ENCODE measurements at regions not wholly inside any gene's neighbourhood (a gene's known extent, or its start where the extent isn't known, plus 50 kb on each side); places are given as distances from the start of the nearest gene placed in this dataset.

DNA sequence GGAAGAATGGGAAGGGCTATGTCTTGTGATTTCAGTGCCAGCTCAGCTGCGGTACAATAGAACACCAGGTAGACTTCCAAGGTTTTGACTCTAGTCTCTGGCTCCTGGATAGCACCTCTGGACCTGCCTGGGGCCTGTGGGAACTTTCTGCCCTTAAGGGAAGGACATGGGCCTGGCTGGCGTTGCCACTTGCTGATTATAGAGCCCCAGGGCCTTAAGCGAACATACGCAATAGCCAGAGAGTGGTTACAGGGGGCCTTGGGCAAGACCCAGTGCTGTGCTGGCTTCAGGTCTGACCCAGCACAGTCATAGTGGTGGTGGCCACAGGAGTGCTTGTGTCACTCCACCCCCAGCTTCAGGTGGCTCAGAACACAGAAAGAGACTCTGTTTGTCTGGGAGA, 131.1 kb upstream of the COL21A1 start:
- TF ChIP-seq, protein P1, sequence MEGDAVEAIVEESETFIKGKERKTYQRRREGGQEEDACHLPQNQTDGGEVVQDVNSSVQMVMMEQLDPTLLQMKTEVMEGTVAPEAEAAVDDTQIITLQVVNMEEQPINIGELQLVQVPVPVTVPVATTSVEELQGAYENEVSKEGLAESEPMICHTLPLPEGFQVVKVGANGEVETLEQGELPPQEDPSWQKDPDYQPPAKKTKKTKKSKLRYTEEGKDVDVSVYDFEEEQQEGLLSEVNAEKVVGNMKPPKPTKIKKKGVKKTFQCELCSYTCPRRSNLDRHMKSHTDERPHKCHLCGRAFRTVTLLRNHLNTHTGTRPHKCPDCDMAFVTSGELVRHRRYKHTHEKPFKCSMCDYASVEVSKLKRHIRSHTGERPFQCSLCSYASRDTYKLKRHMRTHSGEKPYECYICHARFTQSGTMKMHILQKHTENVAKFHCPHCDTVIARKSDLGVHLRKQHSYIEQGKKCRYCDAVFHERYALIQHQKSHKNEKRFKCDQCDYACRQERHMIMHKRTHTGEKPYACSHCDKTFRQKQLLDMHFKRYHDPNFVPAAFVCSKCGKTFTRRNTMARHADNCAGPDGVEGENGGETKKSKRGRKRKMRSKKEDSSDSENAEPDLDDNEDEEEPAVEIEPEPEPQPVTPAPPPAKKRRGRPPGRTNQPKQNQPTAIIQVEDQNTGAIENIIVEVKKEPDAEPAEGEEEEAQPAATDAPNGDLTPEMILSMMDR (conservative IDR thresholded peaks at IDR 0.05; ENCODE audit: low read depth, low read length) = no peak
- TF ChIP-seq EZH2 (IDR thresholded peaks at IDR 0.05; ENCODE audit: borderline replicate concordance, low read depth, low read length, poor library complexity, severe bottlenecking) = no peak

All from A673 (cell line).